HL-60 (cell line): ENCODE measurements at regions not wholly inside any gene's neighbourhood (a gene's known extent, or its start where the extent isn't known, plus 50 kb on each side); places are given as distances from the start of the nearest gene placed in this dataset.

ENCODE experiments used
- DNase-seq, 2 experiments: peaks; one replicate each; pipeline ENCODE4 v3.0.0-alpha.2; 2010 to 2020; ENCODE audit warnings: low read depth in 1 of 2, low spot score in 1 of 2
- H3K27ac ChIP-seq: fragments of 250-450 bp; sonication (Bioruptor Pico); replicated peaks from 2 replicates; pipeline ENCODE4 v1.5.1; 2020; ENCODE audit warnings: mild to moderate bottlenecking, moderate library complexity
- H3K27me3 ChIP-seq: fragments of 250-450 bp; sonication (Bioruptor Pico); 2 replicates; pipeline ENCODE4 v1.5.1; 2021; ENCODE audit warnings: mild to moderate bottlenecking, moderate library complexity; ENCODE audit not compliant: insufficient read depth, poor library complexity, severe bottlenecking
- H3K4me3 ChIP-seq: replicated peaks from 2 replicates; pipeline ENCODE4 v1.5.1; 2011; ENCODE audit warnings: mild to moderate bottlenecking, control low read depth, low read length; ENCODE audit not compliant: insufficient read depth
- CTCF ChIP-seq: IDR thresholded peaks from one replicate; pipeline ENCODE4 v1.5.1; 2011; ENCODE audit warnings: low read length, control low read depth, inconsistent platforms; ENCODE audit not compliant: insufficient read depth
- GABPA ChIP-seq: IDR thresholded peaks from 2 replicates; pipeline ENCODE4 v1.6.1; 2012; ENCODE audit warnings: low read depth
- POLR2AphosphoS5 ChIP-seq: IDR thresholded peaks from 2 replicates; pipeline ENCODE4 v1.6.1; 2012; ENCODE audit warnings: low read depth
- SPI1 ChIP-seq: IDR thresholded peaks from 2 replicates; pipeline ENCODE4 v1.6.1; 2012; ENCODE audit warnings: low read depth, mild to moderate bottlenecking, borderline replicate concordance
- TF ChIP-seq, protein P1 (sequence below): IDR thresholded peaks from 2 replicates; pipeline ENCODE4 v1.6.1; 2012; ENCODE audit warnings: low read depth; ENCODE audit not compliant: insufficient replicate concordance

DNA sequence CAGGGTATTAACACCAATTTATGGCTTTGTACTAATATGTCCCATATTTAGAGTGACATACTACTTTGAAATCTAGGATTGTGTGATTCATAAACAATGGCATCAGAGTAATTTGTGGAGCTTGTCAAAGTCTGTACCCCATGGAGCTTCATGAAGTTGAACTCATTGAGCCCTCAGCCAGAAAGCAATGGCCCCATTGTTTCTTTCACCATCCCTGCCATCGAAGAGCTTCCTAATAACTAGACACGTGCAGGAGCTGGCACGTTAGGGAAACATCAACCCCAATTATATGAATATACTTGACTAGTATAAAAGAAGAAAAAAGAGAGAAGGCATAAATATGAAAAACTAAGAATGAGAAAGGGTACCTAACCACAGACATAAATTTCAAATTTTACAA is 206.6 kb downstream of the CXCL12 start:
- TF ChIP-seq, protein P1, sequence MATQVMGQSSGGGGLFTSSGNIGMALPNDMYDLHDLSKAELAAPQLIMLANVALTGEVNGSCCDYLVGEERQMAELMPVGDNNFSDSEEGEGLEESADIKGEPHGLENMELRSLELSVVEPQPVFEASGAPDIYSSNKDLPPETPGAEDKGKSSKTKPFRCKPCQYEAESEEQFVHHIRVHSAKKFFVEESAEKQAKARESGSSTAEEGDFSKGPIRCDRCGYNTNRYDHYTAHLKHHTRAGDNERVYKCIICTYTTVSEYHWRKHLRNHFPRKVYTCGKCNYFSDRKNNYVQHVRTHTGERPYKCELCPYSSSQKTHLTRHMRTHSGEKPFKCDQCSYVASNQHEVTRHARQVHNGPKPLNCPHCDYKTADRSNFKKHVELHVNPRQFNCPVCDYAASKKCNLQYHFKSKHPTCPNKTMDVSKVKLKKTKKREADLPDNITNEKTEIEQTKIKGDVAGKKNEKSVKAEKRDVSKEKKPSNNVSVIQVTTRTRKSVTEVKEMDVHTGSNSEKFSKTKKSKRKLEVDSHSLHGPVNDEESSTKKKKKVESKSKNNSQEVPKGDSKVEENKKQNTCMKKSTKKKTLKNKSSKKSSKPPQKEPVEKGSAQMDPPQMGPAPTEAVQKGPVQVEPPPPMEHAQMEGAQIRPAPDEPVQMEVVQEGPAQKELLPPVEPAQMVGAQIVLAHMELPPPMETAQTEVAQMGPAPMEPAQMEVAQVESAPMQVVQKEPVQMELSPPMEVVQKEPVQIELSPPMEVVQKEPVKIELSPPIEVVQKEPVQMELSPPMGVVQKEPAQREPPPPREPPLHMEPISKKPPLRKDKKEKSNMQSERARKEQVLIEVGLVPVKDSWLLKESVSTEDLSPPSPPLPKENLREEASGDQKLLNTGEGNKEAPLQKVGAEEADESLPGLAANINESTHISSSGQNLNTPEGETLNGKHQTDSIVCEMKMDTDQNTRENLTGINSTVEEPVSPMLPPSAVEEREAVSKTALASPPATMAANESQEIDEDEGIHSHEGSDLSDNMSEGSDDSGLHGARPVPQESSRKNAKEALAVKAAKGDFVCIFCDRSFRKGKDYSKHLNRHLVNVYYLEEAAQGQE: no peak
- TF ChIP-seq POLR2AphosphoS5 (no peak), GABPA (no peak), SPI1 (no peak), CTCF (no peak)

DNA sequence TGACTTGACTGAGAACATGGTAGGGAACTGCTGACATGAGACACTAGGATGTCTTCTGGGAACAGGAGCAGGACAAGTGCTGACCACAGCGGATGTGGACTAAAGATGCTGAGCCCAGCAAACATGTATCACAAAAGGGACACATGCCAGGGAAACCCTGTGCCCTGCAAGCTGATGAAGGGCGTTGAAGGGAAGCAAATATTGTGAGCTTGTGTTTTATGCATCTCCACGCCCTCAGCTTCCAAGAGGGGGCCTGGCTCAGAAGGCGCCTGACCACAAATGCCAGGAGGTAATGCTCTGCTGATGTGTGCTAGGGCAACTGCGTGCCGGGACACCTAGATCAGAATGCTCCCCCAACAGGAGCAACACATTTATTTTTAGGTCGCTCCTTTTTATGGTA is 207.3 kb downstream of the CXCL12 start:
- no peaks in the 10 kb centered on the region for H3K27me3 ChIP-seq
- TF ChIP-seq SPI1 (no peak), CTCF (no peak), GABPA (no peak), POLR2AphosphoS5 (no peak)
- TF ChIP-seq, protein P1: no peak
- no peak for DNase-seq
- H3K4me3 ChIP-seq: no peak overlapping the region
- H3K27ac ChIP-seq: no peak overlapping the region

More for the DNA sequence above, 206.6 kb downstream of the CXCL12 start:
- H3K27me3 ChIP-seq: no peaks in the 10 kb centered on the region
- no peak for DNase-seq
- H3K4me3 ChIP-seq: no peak overlapping the region
- H3K27ac ChIP-seq: no peak overlapping the region

- DNase-seq: no peak
Measured at GRCh38 chr10:44176311-44176710, 208.6 kb downstream of the CXCL12 start.

More at GRCh38 chr10:44176311-44176710, 208.6 kb downstream of the CXCL12 start:
- Histone ChIP-seq H3K4me3 (no peak overlapping the region), H3K27me3 (no peaks in the 10 kb centered on the region), H3K27ac (no peak overlapping the region)
- TF ChIP-seq POLR2AphosphoS5 (no peak), SPI1 (no peak), GABPA (no peak), CTCF (no peak)
- TF ChIP-seq, protein P1: no peak
